ENCODE measurements at regions not wholly inside any gene's neighbourhood (a gene's known extent, or its start where the extent isn't known, plus 50 kb on each side); places are given as distances from the start of the nearest gene placed in this dataset.

DNA sequence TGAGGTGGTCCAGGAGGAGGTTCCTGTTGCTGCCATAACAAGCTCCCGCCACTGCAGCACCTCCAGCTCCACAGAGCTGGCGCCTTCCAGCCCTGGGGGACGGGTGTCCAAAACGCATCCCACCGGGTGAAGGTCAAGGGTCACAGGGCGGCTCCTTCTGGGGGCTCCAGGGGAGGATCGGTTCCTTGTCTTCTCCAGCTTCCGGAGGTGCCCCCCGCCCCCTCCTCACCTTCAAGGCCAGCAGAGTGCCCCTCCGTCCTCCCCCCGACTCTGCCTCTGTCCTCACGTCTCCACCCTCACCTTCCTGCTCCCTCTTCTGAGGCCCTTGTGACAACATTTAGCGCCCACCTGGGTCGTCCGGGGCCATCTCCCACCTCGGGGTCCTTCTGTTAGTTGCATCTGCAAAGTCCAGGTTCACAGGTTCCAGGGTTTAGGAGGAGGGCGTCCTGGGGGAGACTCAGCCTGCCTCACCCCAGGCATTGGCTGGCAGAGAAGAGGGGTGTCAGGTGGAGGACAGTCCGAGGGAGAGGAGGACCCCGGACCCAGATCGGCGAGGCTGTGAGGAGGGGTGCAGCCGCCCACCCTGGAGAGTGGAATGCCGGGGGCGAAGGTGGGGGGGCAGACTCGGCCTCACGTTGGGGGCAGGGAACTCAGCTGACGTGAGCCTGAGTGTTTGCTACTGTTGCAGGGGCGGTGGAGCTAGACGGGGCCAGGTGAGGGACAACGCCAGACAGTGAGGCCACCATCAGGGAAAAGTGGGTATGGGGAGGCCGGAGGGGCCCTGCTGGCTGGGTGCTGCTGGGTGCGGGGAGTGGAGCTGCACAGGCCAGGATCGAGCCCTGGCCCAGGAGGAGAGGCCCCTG, 205.5 kb upstream of the C14orf180 start:
- TF ChIP-seq, protein P1, sequence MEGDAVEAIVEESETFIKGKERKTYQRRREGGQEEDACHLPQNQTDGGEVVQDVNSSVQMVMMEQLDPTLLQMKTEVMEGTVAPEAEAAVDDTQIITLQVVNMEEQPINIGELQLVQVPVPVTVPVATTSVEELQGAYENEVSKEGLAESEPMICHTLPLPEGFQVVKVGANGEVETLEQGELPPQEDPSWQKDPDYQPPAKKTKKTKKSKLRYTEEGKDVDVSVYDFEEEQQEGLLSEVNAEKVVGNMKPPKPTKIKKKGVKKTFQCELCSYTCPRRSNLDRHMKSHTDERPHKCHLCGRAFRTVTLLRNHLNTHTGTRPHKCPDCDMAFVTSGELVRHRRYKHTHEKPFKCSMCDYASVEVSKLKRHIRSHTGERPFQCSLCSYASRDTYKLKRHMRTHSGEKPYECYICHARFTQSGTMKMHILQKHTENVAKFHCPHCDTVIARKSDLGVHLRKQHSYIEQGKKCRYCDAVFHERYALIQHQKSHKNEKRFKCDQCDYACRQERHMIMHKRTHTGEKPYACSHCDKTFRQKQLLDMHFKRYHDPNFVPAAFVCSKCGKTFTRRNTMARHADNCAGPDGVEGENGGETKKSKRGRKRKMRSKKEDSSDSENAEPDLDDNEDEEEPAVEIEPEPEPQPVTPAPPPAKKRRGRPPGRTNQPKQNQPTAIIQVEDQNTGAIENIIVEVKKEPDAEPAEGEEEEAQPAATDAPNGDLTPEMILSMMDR (IDR thresholded peaks at IDR 0.05) = no peak
- DNase-seq (ENCODE audit: low spot score) = no peak
- no peak for ATAC-seq (ENCODE audit: low FRiP score)

GRCh38 chr14:104374718-104375080, 204.9 kb upstream of the C14orf180 start:
- ATAC-seq (ENCODE audit: low FRiP score) (no peak), DNase-seq (ENCODE audit: low spot score) (no peak)
- TF ChIP-seq, protein P1 (IDR thresholded peaks at IDR 0.05) = no peak

- TF ChIP-seq, protein P1 (IDR thresholded peaks at IDR 0.05) = no peak
- DNase-seq (ENCODE audit: low spot score) = no peak
- ATAC-seq (ENCODE audit: low FRiP score) = no peak
Observed at GRCh38 chr14:104375551-104376201, 203.9 kb upstream of the C14orf180 start.

- DNase-seq (ENCODE audit: low spot score) (no peak), ATAC-seq (ENCODE audit: low FRiP score) (no peak)
- TF ChIP-seq, protein P1 (IDR thresholded peaks at IDR 0.05) = no peak
Observed at GRCh38 chr14:104376202-104377140, 203.1 kb upstream of the C14orf180 start.

DNA sequence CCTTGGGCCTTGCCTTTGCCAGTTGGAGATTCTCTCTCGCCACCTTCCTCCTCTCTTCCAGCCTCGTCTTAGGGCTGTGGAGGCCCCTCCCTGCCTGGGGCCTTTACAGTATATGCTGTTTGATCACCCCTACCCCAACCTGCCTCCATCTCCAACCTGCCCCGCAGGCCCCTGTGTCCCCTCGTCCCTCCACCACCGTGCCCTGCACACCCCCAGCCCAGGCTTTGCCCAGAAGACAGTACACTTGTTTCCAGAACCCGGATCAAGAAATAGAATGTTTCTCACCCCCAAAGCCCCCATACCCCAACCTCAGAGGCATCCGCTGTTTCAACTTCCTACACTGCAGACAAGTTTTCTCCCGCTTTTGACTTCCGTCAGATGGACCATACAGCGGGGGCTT, 202.3 kb upstream of the C14orf180 start:
- ATAC-seq (ENCODE audit: low FRiP score) (no peak), DNase-seq (ENCODE audit: low spot score) (no peak)
- TF ChIP-seq, protein P1 (IDR thresholded peaks at IDR 0.05) = no peak

- DNase-seq (ENCODE audit: low spot score) = no peak
- no peak for ATAC-seq (ENCODE audit: low FRiP score)
- TF ChIP-seq, protein P1 (IDR thresholded peaks at IDR 0.05) = no peak
Observed at GRCh38 chr14:104378698-104379113, 200.9 kb upstream of the C14orf180 start.
